GM12874 (cell line): ENCODE measurements at regions not wholly inside any gene's neighbourhood (a gene's known extent, or its start where the extent isn't known, plus 50 kb on each side); places are given as distances from the start of the nearest gene placed in this dataset.

Experiments used
- CTCF ChIP-seq: IDR thresholded peaks from 2 replicates; pipeline ENCODE4 v1.5.1; 2011; ENCODE audit warnings: low read depth, mild to moderate bottlenecking, control low read depth, low read length, moderate library complexity; ENCODE audit not compliant: insufficient read depth

- no peak for TF ChIP-seq CTCF
These were observed 167.2 kb upstream of the MAP3K7 start for GRCh38 chr6:90753820-90754643.

- TF ChIP-seq CTCF, result no peak
These were observed 152.9 kb upstream of the MAP3K7 start for GRCh38 chr6:90739802-90740201.

- TF ChIP-seq CTCF, result no peak
These were observed 152.5 kb upstream of the MAP3K7 start for GRCh38 chr6:90739339-90739738.

- TF ChIP-seq CTCF, result no peak
These were observed 143.3 kb upstream of the MAP3K7 start for GRCh38 chr6:90730151-90730673.

GRCh38 chr6:90729057-90729456 lies 142.2 kb upstream of the MAP3K7 start:
- TF ChIP-seq CTCF, result no peak

GRCh38 chr6:90722648-90723047 lies 135.8 kb upstream of the MAP3K7 start:
- TF ChIP-seq CTCF, result no peak

- TF ChIP-seq CTCF, result no peak
These were observed 133.5 kb upstream of the MAP3K7 start for GRCh38 chr6:90720404-90720803.
